ENCODE measurements at regions not wholly inside any gene's neighbourhood (a gene's known extent, or its start where the extent isn't known, plus 50 kb on each side); places are given as distances from the start of the nearest gene placed in this dataset.

- intact Hi-C loops (cut with micrococcal nuclease): no loop called here
- DNase-seq (ENCODE audit: low read depth, low spot score) (no peak), FAIRE-seq (no peak)
- ChIA-PET POLR2A (no interaction called here), CTCF (no interaction called here)
- no peak overlapping the region for H3K9ac ChIP-seq (replicated peaks; ENCODE audit: extremely low read depth, insufficient read depth, low read length)
- H3K4me3 ChIP-seq (replicated peaks in 1 of 3; ENCODE audit: insufficient read depth in 1 of 3, low read depth in 1 of 3, low read length in 3 of 3): no peak overlapping the region
- no peaks in the 10 kb centered on the region for H3K79me2 ChIP-seq (ENCODE audit: control insufficient read depth, insufficient read depth, low read length)
- dilution Hi-C loops (cut with MboI; ENCODE audit: extremely low pct_ligation_motif_present, low sequenced_read_pairs): no loop called here
- BruUV-seq (replicated peaks): no TSS peak
- no peak overlapping the region for H2AFZ ChIP-seq (ENCODE audit: low read depth, low read length)
- no peaks in the 10 kb centered on the region for H3K9me1 ChIP-seq (replicated peaks; ENCODE audit: control insufficient read depth, extremely low read depth, insufficient read depth, low read length)
- H3K27me3 ChIP-seq (ENCODE audit: control insufficient read depth in 2 of 2, insufficient read depth in 2 of 2, low read length in 2 of 2): no peaks in the 10 kb centered on the region
- no peak for TF ChIP-seq POLR2AphosphoS5 (IDR thresholded peaks at IDR 0.05; ENCODE audit: insufficient read depth, low read depth, low read length)
- TF ChIP-seq CTCF (IDR thresholded peaks at IDR 0.05; ENCODE audit: extremely low read depth in 1 of 2, insufficient read depth in 1 of 2, low read depth in 1 of 2, low read length in 2 of 2): no peak
- TF ChIP-seq FOS (IDR thresholded peaks at IDR 0.05; ENCODE audit: borderline replicate concordance, insufficient read depth, low read length): no peak
- no peak for TF ChIP-seq JUN (IDR thresholded peaks at IDR 0.05; ENCODE audit: borderline replicate concordance, insufficient read depth, insufficient read length, low read depth)
- TF ChIP-seq MYC (IDR thresholded peaks at IDR 0.05; ENCODE audit: low read depth, low read length): no peak
- no peak for TF ChIP-seq MAX (IDR thresholded peaks at IDR 0.05; ENCODE audit: insufficient read depth, insufficient read length)
- no peak for TF ChIP-seq POLR2A (IDR thresholded peaks at IDR 0.05; ENCODE audit: low read depth, low read length)
- TF ChIP-seq EZH2 (IDR thresholded peaks at IDR 0.05; ENCODE audit: borderline replicate concordance, low read depth, low read length, severe bottlenecking): no peak
- no peak for TF ChIP-seq GATA2 (IDR thresholded peaks at IDR 0.05; ENCODE audit: insufficient read depth, insufficient read length, low read depth, low read length)
- no peaks in the 10 kb centered on the region for H4K20me1 ChIP-seq (replicated peaks; ENCODE audit: control insufficient read depth, extremely low read depth, insufficient read depth, low read length)
- H3K4me2 ChIP-seq (ENCODE audit: insufficient read depth, low read length): no peak overlapping the region
- no peaks in the 10 kb centered on the region for H3K4me1 ChIP-seq (ENCODE audit: control insufficient read depth, extremely low read depth, insufficient read depth, low read length)
- H3K9me3 ChIP-seq (replicated peaks; ENCODE audit: control insufficient read depth, insufficient read depth, low read length): no peaks in the 10 kb centered on the region
- H3K27ac ChIP-seq (ENCODE audit: insufficient read depth, low read depth, low read length): no peak overlapping the region
- no peaks in the 10 kb centered on the region for H3K36me3 ChIP-seq (ENCODE audit: control insufficient read depth in 2 of 2, extremely low read depth in 1 of 2, insufficient read depth in 2 of 2, low read length in 2 of 2)
Measured at GRCh38 chr4:133555671-133556070, 406.6 kb downstream of the PCDH10 start.
